Right lobe of liver (tissue), 4 donors: ENCODE measurements at regions not wholly inside any gene's neighbourhood (a gene's known extent, or its start where the extent isn't known, plus 50 kb on each side); places are given as distances from the start of the nearest gene placed in this dataset.

Experiments used
- POLR2A ChIP-seq: fragments of 450-650 bp; IDR thresholded peaks from one replicate; pipeline ENCODE4 v1.6.1; 2017; ENCODE audit warnings: antibody characterized with exemption, mild to moderate bottlenecking
- TF ChIP-seq, protein P1 (sequence below), 4 donors: fragments of 200-600 bp in 3 of 4; fragments of 450-650 bp in 1 of 4; IDR thresholded peaks; one replicate each; pipeline versions ENCODE4 v1.5.1 to v1.8.0; 2016 to 2022; ENCODE audit warnings: antibody characterized with exemption in 4 of 4, mild to moderate bottlenecking in 2 of 4
- donor health status: DM: no; HTN: no; CAD: no.
- donor health status: DM: no; HTN: no; CAD: no.
- donor health status: DM: no; HTN: yes; CAD: no.

DNA sequence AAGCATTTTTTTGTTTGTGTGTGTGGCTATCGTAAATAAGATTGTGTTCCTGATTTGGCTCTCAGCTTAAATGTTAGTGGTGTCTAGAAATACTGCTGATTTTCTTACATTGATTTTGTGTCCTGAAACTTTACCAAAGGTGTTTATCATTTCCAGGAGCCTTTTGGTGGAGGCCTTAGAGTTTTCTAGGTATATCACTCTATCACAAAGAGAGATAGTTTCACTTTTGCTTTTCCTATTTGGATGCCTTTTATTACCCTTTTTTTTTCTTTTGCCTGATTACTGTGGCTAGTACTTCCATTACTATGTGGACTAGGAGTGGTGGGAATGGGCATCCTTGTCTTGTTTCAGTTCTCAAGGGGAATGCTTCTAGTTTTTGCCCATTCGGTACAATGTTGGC, 109.6 kb downstream of the S1PR1 start:
- TF ChIP-seq, protein P1, sequence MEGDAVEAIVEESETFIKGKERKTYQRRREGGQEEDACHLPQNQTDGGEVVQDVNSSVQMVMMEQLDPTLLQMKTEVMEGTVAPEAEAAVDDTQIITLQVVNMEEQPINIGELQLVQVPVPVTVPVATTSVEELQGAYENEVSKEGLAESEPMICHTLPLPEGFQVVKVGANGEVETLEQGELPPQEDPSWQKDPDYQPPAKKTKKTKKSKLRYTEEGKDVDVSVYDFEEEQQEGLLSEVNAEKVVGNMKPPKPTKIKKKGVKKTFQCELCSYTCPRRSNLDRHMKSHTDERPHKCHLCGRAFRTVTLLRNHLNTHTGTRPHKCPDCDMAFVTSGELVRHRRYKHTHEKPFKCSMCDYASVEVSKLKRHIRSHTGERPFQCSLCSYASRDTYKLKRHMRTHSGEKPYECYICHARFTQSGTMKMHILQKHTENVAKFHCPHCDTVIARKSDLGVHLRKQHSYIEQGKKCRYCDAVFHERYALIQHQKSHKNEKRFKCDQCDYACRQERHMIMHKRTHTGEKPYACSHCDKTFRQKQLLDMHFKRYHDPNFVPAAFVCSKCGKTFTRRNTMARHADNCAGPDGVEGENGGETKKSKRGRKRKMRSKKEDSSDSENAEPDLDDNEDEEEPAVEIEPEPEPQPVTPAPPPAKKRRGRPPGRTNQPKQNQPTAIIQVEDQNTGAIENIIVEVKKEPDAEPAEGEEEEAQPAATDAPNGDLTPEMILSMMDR (IDR thresholded peaks at IDR 0.05), result no peak
- TF ChIP-seq POLR2A, result no peak
